Astrocyte of the spinal cord (primary cell): ENCODE measurements at regions not wholly inside any gene's neighbourhood (a gene's known extent, or its start where the extent isn't known, plus 50 kb on each side); places are given as distances from the start of the nearest gene placed in this dataset.

Source experiments
- DNase-seq: peaks from one replicate; pipeline ENCODE4 v3.0.0; 2011; ENCODE audit warnings: low read depth, low spot score
- H3K4me3 ChIP-seq: 2 replicates; pipeline ENCODE4 v1.5.1; 2011; ENCODE audit warnings: low read depth, mild to moderate bottlenecking, low read length, moderate library complexity
- CTCF ChIP-seq: IDR thresholded peaks from 2 replicates; pipeline ENCODE4 v1.5.1; 2012; ENCODE audit warnings: low read depth, mild to moderate bottlenecking, low read length, inconsistent platforms
- in situ Hi-C: cut with HindIII; loops from 2 replicates; pipeline ENCODE4 v1.10.0; 2017; ENCODE audit warnings: low sequenced_read_pairs

GRCh38 chr2:8352296-8352695 lies 329.6 kb upstream of the ID2 start:
- in situ Hi-C loops = no loop called here
- no peak for DNase-seq
- no peak for TF ChIP-seq CTCF
- no peak overlapping the region for H3K4me3 ChIP-seq

GRCh38 chr2:8352989-8353388 lies 328.9 kb upstream of the ID2 start:
- TF ChIP-seq CTCF = no peak
- H3K4me3 ChIP-seq = no peak overlapping the region
- no peak for DNase-seq
- in situ Hi-C loops = no loop called here

- H3K4me3 ChIP-seq = no peak overlapping the region
- no peak for DNase-seq
- TF ChIP-seq CTCF = no peak
- in situ Hi-C loops = no loop called here
Observed at GRCh38 chr2:8355102-8355859, 326.6 kb upstream of the ID2 start.

- H3K4me3 ChIP-seq = no peak overlapping the region
- in situ Hi-C loops = no loop called here
- no peak for TF ChIP-seq CTCF
- DNase-seq = no peak
Observed at GRCh38 chr2:8357738-8358518, 323.9 kb upstream of the ID2 start.

- H3K4me3 ChIP-seq = no peak overlapping the region
- no peak for TF ChIP-seq CTCF
- in situ Hi-C loops = no loop called here
- DNase-seq = no peak
Observed at GRCh38 chr2:8361930-8362329, 319.9 kb upstream of the ID2 start.

- no peak for TF ChIP-seq CTCF
- in situ Hi-C loops = no loop called here
- DNase-seq = no peak
- no peak overlapping the region for H3K4me3 ChIP-seq
Observed at GRCh38 chr2:8363161-8363560, 318.7 kb upstream of the ID2 start.
